A549 (cell line): ENCODE measurements at regions not wholly inside any gene's neighbourhood (a gene's known extent, or its start where the extent isn't known, plus 50 kb on each side); places are given as distances from the start of the nearest gene placed in this dataset.

Source experiments
- CBX2 ChIP-seq: fragments of 200-600 bp; sonication (generic); IDR thresholded peaks from 2 replicates; pipeline ENCODE4 v1.6.1; 2016; ENCODE audit warnings: low read depth, mild to moderate bottlenecking, borderline replicate concordance
- CHD2 ChIP-seq: fragments of 150-350 bp; IDR thresholded peaks from 2 replicates; pipeline ENCODE4 v1.6.1; 2014; ENCODE audit warnings: low read length; ENCODE audit not compliant: partially characterized antibody
- E2F6 ChIP-seq: IDR thresholded peaks from 2 replicates; pipeline ENCODE4 v1.6.1; 2012; ENCODE audit warnings: low read depth, borderline replicate concordance
- EHF ChIP-seq: fragments of 250-450 bp; sonication (Bioruptor Pico); IDR thresholded peaks from 2 replicates; pipeline ENCODE4 v1.5.0; 2020; ENCODE audit warnings: mild to moderate bottlenecking
- EP300 ChIP-seq, 2 experiments: fragments of >200 bp; sonication (Bioruptor Twin); formaldehyde crosslinking; IDR thresholded peaks; 2 replicates in 1 of 2; 3 replicates in 1 of 2; pipeline ENCODE4 v1.6.1; 2016 to 2017
- POLR2A ChIP-seq: IDR thresholded peaks from 2 replicates; pipeline ENCODE4 v1.6.1; 2012; ENCODE audit warnings: mild to moderate bottlenecking, low read length
- RCOR1 ChIP-seq: fragments of 150-350 bp; IDR thresholded peaks from 2 replicates; pipeline ENCODE4 v1.6.1; 2014; ENCODE audit warnings: antibody characterized with exemption, low read length, low read depth
- REST ChIP-seq: fragments of 200-600 bp; sonication (generic); IDR thresholded peaks from 2 replicates; pipeline ENCODE4 v1.6.1; 2016; ENCODE audit warnings: antibody characterized with exemption, mild to moderate bottlenecking, moderate library complexity
- ZFP36 ChIP-seq: fragments of 450-650 bp; IDR thresholded peaks from 2 replicates; pipeline ENCODE4 v1.6.1; 2014; ENCODE audit warnings: borderline replicate concordance; ENCODE audit not compliant: partially characterized antibody
- TF ChIP-seq, protein P1 (sequence below): fragments of >200 bp; sonication (Bioruptor Twin); formaldehyde crosslinking; IDR thresholded peaks from 3 replicates; pipeline ENCODE4 v1.6.1; 2016
- TF ChIP-seq, protein P2 (sequence below): IDR thresholded peaks from 2 replicates; pipeline ENCODE4 v1.6.1; 2012

GRCh38 chr2:224169847-224170246 is 130.8 kb upstream of the SERPINE2 start:
- no peak for TF ChIP-seq ZFP36
- TF ChIP-seq EHF (CRISPR knock-in tag), result no peak
- TF ChIP-seq, protein P1, sequence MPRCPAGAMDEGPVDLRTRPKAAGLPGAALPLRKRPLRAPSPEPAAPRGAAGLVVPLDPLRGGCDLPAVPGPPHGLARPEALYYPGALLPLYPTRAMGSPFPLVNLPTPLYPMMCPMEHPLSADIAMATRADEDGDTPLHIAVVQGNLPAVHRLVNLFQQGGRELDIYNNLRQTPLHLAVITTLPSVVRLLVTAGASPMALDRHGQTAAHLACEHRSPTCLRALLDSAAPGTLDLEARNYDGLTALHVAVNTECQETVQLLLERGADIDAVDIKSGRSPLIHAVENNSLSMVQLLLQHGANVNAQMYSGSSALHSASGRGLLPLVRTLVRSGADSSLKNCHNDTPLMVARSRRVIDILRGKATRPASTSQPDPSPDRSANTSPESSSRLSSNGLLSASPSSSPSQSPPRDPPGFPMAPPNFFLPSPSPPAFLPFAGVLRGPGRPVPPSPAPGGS, result no peak
- no peak for TF ChIP-seq POLR2A
- TF ChIP-seq, protein P2, sequence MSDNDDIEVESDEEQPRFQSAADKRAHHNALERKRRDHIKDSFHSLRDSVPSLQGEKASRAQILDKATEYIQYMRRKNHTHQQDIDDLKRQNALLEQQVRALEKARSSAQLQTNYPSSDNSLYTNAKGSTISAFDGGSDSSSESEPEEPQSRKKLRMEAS, result no peak
- no peak for TF ChIP-seq REST
- TF ChIP-seq EP300 (IDR thresholded peaks at IDR 0.05), result no peak
- TF ChIP-seq CHD2, result no peak
- no peak for TF ChIP-seq CBX2
- TF ChIP-seq RCOR1, result no peak
- TF ChIP-seq E2F6, result no peak
